ENCODE measurements at regions not wholly inside any gene's neighbourhood (a gene's known extent, or its start where the extent isn't known, plus 50 kb on each side); places are given as distances from the start of the nearest gene placed in this dataset.
A peak's percentile ranks its signal among the peaks of the same experiment; 100 is the strongest.

DNA sequence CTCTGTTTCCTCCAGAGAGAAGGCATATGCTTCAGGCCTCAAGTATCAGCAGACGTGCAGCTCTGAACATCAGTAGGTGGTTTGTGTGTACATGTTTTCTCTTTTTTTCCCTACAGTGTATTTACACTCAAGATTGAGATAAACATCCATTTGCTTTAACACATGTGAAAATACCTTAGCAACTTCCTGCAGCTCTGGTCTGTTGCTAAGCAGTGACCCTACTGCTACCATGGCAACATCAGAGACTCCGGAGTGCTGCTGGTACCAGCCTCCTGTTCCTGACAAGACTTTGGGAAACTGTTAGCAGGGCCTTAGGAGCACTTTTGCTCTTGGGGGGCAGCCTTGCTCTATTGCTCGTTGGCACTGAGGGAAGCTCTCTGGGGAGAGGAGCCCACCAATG lies 221.2 kb upstream of the PLET1 start:
- Histone ChIP-seq H3K9me3 (ENCODE audit: control insufficient read depth, insufficient read depth, low read depth, low read length) (no peaks in the 10 kb centered on the region), H3K27me3 (ENCODE audit: control insufficient read depth, insufficient read depth, low read length) (peaks cover 34% of the 10 kb centered on the region)

DNA sequence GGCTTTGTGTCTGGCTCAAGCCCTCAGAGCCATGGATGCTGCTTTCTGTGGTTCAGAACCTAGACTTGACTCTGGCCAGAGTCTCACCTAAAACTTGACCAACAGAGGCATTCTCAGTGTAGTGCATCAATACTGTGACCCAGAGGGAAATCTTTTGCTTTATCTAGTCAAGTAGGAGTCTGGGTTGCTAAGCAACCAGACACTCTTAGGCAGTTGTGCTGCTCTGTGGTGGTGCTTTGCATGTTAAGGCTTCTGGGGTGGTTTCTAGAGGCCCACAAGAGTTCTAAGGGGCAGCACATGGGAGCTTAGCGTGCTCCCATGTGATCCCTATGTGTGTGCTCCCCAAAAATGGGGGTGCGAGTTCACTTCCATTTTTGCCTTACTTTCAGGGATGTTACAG lies 224.6 kb upstream of the PLET1 start:
- Histone ChIP-seq H3K36me3 (ENCODE audit: control insufficient read depth, insufficient read depth, low read length) (no peaks in the 10 kb centered on the region), H3K4me3 (ENCODE audit: low read depth, low read length) (no peak overlapping the region), H3K27ac (ENCODE audit: low read depth, low read length) (no peak overlapping the region), H3K9ac (ENCODE audit: low read length) (no peak overlapping the region), H3K9me3 (ENCODE audit: control insufficient read depth, insufficient read depth, low read depth, low read length) (no peaks in the 10 kb centered on the region), H3K27me3 (ENCODE audit: control insufficient read depth, insufficient read depth, low read length) (peaks cover 10% of the 10 kb centered on the region; the same call in 1 of the 2 replicates), H3K4me1 (ENCODE audit: control insufficient read depth, insufficient read depth, low read length) (no peaks in the 10 kb centered on the region)

More for the DNA sequence above, 221.2 kb upstream of the PLET1 start:
- Histone ChIP-seq H3K4me3 (ENCODE audit: low read depth, low read length) (no peak overlapping the region), H3K4me1 (ENCODE audit: control insufficient read depth, insufficient read depth, low read length) (peaks cover 8% of the 10 kb centered on the region; the same call in 1 of the 2 replicates), H3K36me3 (ENCODE audit: control insufficient read depth, insufficient read depth, low read length) (no peaks in the 10 kb centered on the region), H3K27ac (ENCODE audit: low read depth, low read length) (no peak overlapping the region), H3K9ac (ENCODE audit: low read length) (no peak overlapping the region)

DNA sequence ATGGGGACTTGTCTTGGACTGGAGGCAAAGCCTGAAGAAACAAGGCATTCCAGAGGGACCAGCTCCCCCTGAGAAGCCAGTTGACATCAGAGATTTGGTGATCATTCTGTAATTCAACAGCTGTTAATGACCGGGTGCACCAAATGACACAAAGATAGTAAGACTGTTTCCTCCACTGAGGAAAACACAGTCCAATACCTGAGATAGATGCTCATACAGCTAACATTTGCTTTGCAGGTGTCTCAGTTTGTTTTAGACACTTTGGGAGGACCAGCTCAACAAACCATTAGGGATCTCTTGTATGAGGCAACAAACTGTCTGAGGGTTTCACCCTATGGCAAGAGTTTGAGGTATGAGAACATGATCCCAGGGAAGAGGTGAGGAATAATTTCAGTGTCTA lies 237.2 kb upstream of the PLET1 start:
- no peak overlapping the region for H3K4me3 ChIP-seq (ENCODE audit: low read depth, low read length)
- H3K27ac ChIP-seq (ENCODE audit: low read depth, low read length): no peak overlapping the region
- H3K36me3 ChIP-seq (ENCODE audit: control insufficient read depth, insufficient read depth, low read length): no peaks in the 10 kb centered on the region
- no peaks in the 10 kb centered on the region for H3K9me3 ChIP-seq (ENCODE audit: control insufficient read depth, insufficient read depth, low read depth, low read length)
- no peaks in the 10 kb centered on the region for H3K27me3 ChIP-seq (ENCODE audit: control insufficient read depth, insufficient read depth, low read length)
- H3K4me1 ChIP-seq (ENCODE audit: control insufficient read depth, insufficient read depth, low read length): peaks cover 10% of the 10 kb centered on the region; the same call in 1 of the 2 replicates
- no peak overlapping the region for H3K9ac ChIP-seq (ENCODE audit: low read length)

DNA sequence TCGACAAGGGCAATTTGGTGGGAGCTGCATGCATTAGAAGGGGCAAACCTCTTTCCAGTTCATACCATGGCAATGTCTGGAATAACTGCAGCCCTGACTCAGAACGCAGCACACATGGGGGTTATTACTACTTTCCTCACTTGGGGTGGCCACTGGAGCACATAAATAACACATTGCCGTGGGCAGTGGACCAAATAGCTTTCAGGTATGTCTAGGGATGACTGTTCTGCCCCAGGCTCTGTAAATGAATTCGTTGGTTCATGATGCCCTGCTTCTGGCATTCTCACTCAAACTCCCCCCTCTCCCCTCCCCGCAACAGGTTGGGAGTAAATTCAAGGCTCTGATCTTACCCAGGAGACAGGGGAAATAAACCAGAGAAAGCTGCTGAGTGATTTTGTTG lies 238.0 kb upstream of the PLET1 start:
- H3K27me3 ChIP-seq (ENCODE audit: control insufficient read depth, insufficient read depth, low read length): no peaks in the 10 kb centered on the region
- no peaks in the 10 kb centered on the region for H3K9me3 ChIP-seq (ENCODE audit: control insufficient read depth, insufficient read depth, low read depth, low read length)
- no peak overlapping the region for H3K9ac ChIP-seq (ENCODE audit: low read length)
- no peaks in the 10 kb centered on the region for H3K36me3 ChIP-seq (ENCODE audit: control insufficient read depth, insufficient read depth, low read length)
- H3K4me3 ChIP-seq (ENCODE audit: low read depth, low read length): no peak overlapping the region
- H3K27ac ChIP-seq (ENCODE audit: low read depth, low read length): no peak overlapping the region
- peaks cover 10% of the 10 kb centered on the region; the same call in 1 of the 2 replicates for H3K4me1 ChIP-seq (ENCODE audit: control insufficient read depth, insufficient read depth, low read length)

DNA sequence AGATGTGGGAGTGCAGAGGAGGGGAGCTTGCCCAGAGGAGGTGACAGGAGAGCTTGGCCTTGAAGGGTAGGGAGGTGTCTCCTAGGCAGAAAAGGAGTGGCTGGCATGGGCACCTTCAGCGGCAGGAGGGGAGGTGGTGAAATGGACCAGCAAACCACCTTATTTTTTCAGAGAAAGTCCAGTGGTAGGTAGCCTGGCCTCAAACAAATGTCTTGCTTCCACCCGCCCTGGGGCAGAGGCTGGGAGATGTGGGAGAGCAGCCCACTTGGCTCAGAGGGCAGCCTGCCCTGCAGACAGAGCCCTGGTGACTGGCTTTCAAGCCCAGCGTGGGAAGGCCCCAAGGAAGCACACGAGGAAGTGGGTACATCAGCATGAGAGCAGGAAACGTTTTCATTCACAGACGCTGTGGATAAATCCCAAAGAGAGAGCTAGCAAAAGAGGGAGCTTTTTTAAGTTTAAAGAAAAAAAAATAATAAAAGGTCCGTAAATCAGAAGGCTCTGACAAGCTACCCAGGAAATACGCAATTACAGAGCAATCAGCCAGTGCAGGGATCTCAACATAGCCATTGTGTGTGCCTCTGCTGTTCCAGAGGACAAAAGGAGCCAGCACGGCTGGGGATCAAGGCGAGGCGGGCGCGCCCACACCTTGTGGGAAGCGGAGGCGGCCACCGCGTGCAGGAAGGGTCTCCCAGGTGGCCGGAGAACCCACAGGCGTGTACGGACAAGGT lies 238.7 kb upstream of the PLET1 start:
- Histone ChIP-seq H3K4me3 (ENCODE audit: low read depth, low read length) (no peak overlapping the region), H3K4me1 (ENCODE audit: control insufficient read depth, insufficient read depth, low read length) (peaks cover 10% of the 10 kb centered on the region; the same call in 1 of the 2 replicates), H3K27ac (ENCODE audit: low read depth, low read length) (no peak overlapping the region), H3K9ac (ENCODE audit: low read length) (peak overlapping the region; percentile 19), H3K9me3 (ENCODE audit: control insufficient read depth, insufficient read depth, low read depth, low read length) (no peaks in the 10 kb centered on the region), H3K27me3 (ENCODE audit: control insufficient read depth, insufficient read depth, low read length) (no peaks in the 10 kb centered on the region), H3K36me3 (ENCODE audit: control insufficient read depth, insufficient read depth, low read length) (no peaks in the 10 kb centered on the region)

DNA sequence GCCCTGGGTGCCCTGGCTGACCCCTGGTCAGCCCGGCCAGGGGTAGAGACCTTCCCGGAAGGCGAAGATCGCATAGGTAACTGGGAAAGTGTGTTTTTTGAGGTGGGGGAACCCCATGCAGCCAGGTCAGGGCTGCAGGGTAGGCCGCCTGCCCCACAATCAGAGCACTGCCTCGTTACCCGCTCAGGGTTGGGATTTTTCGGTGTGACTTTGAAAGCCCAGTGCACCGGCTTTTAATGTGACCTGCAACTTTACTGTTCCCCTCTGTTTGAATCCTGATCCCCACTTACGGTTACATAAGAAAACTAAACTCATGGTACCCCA lies 239.2 kb upstream of the PLET1 start:
- Histone ChIP-seq H3K4me1 (ENCODE audit: control insufficient read depth, insufficient read depth, low read length) (peaks cover 10% of the 10 kb centered on the region; the same call in 1 of the 2 replicates), H3K9ac (ENCODE audit: low read length) (peak overlapping the region; percentile 19), H3K4me3 (ENCODE audit: low read depth, low read length) (no peak overlapping the region), H3K27ac (ENCODE audit: low read depth, low read length) (no peak overlapping the region), H3K27me3 (ENCODE audit: control insufficient read depth, insufficient read depth, low read length) (no peaks in the 10 kb centered on the region), H3K36me3 (ENCODE audit: control insufficient read depth, insufficient read depth, low read length) (no peaks in the 10 kb centered on the region), H3K9me3 (ENCODE audit: control insufficient read depth, insufficient read depth, low read depth, low read length) (no peaks in the 10 kb centered on the region)

DNA sequence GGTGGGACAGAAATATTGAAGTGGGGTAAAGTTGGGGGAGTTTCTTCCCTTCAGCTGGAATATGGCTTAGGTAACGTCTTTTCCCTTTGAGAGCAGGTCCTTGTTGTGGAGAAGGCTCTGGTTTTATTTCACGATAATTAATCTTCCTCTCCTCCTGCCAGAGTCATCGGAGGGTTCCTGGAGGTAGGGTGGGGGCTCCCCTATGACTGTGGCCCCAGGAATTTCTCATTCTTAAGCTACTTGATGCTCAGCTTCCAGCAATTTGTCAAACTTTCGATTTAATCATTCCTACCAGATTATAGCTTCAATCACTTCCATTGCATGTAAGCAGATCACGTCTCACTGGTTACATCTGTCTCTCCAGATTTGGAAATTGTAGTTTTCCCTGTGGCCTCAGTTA lies 242.8 kb upstream of the PLET1 start:
- Histone ChIP-seq H3K4me1 (ENCODE audit: control insufficient read depth, insufficient read depth, low read length) (peaks cover 10% of the 10 kb centered on the region; the same call in 1 of the 2 replicates), H3K9ac (ENCODE audit: low read length) (no peak overlapping the region), H3K36me3 (ENCODE audit: control insufficient read depth, insufficient read depth, low read length) (no peaks in the 10 kb centered on the region), H3K27me3 (ENCODE audit: control insufficient read depth, insufficient read depth, low read length) (no peaks in the 10 kb centered on the region), H3K4me3 (ENCODE audit: low read depth, low read length) (no peak overlapping the region), H3K9me3 (ENCODE audit: control insufficient read depth, insufficient read depth, low read depth, low read length) (no peaks in the 10 kb centered on the region), H3K27ac (ENCODE audit: low read depth, low read length) (no peak overlapping the region)

DNA sequence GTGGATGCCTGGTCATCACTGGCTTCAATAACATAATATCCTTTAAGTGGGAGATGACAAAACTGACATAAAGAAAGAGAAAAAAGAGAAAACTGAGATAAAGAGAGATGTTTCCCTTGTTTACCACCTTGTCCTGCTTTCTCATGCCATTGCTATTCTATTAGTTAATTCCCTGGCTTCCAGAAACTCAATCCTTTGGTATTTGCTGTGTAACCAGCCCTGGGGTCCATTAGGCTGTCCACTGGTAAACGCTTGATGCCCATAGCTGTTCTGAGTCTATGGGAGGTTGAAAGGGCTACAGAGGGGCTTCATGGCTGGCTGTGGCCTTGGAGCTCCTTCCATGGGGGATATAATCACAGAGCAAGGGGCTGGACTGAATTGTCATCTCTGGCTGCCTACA lies 243.4 kb upstream of the PLET1 start:
- H3K27ac ChIP-seq (ENCODE audit: low read depth, low read length): no peak overlapping the region

DNA sequence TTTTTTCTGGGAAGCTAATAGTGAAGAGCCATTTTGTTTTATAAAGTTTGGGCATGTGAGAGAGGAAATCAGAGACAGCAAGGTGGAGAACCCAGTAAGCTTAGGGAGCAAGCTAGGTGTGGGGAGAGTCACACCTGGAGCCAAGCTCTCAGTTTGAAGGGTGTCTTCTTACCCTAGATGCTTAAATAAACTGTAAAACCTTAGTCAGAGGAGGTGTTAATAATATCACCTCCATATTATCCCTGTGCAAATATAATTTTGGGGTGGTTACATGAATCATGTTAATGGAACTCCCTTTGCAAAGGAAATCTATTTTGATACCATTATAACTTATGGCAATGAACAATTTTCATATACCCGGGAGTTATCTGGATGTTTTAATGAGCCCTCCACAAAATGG lies 246.2 kb upstream of the PLET1 start:
- Histone ChIP-seq H3K36me3 (ENCODE audit: control insufficient read depth, insufficient read depth, low read length) (no peaks in the 10 kb centered on the region), H3K9ac (ENCODE audit: low read length) (no peak overlapping the region), H3K4me3 (ENCODE audit: low read depth, low read length) (no peak overlapping the region), H3K4me1 (ENCODE audit: control insufficient read depth, insufficient read depth, low read length) (no peaks in the 10 kb centered on the region), H3K27me3 (ENCODE audit: control insufficient read depth, insufficient read depth, low read length) (no peaks in the 10 kb centered on the region), H3K27ac (ENCODE audit: low read depth, low read length) (no peak overlapping the region), H3K9me3 (ENCODE audit: control insufficient read depth, insufficient read depth, low read depth, low read length) (no peaks in the 10 kb centered on the region)

More for the DNA sequence above, 243.4 kb upstream of the PLET1 start:
- Histone ChIP-seq H3K36me3 (ENCODE audit: control insufficient read depth, insufficient read depth, low read length) (no peaks in the 10 kb centered on the region), H3K9me3 (ENCODE audit: control insufficient read depth, insufficient read depth, low read depth, low read length) (no peaks in the 10 kb centered on the region), H3K4me1 (ENCODE audit: control insufficient read depth, insufficient read depth, low read length) (peaks cover 8% of the 10 kb centered on the region; the same call in 1 of the 2 replicates), H3K27me3 (ENCODE audit: control insufficient read depth, insufficient read depth, low read length) (no peaks in the 10 kb centered on the region), H3K9ac (ENCODE audit: low read length) (no peak overlapping the region), H3K4me3 (ENCODE audit: low read depth, low read length) (no peak overlapping the region)

DNA sequence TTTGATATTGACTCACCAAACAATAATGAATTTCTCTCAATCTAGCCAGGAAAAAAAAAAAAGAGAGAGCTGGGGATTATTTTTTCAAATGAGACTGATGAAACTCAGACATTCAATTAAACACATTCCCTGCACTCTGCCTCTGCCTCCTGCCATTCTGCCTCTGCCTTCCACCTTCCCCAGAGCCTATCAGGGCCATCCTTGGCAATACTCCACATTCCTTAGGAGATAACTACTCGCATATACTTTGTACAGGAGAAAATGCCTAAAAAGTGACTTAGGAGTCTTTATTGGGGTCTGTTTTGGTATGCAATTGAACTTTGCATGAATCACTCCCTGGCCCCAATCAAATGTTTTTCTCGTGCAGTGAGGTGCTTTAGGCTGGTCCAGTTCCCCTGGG lies 246.6 kb upstream of the PLET1 start:
- H3K27me3 ChIP-seq (ENCODE audit: control insufficient read depth, insufficient read depth, low read length): no peaks in the 10 kb centered on the region
- H3K4me1 ChIP-seq (ENCODE audit: control insufficient read depth, insufficient read depth, low read length): no peaks in the 10 kb centered on the region
- H3K27ac ChIP-seq (ENCODE audit: low read depth, low read length): no peak overlapping the region
- no peaks in the 10 kb centered on the region for H3K9me3 ChIP-seq (ENCODE audit: control insufficient read depth, insufficient read depth, low read depth, low read length)
- no peaks in the 10 kb centered on the region for H3K36me3 ChIP-seq (ENCODE audit: control insufficient read depth, insufficient read depth, low read length)
- no peak overlapping the region for H3K4me3 ChIP-seq (ENCODE audit: low read depth, low read length)
- no peak overlapping the region for H3K9ac ChIP-seq (ENCODE audit: low read length)

DNA sequence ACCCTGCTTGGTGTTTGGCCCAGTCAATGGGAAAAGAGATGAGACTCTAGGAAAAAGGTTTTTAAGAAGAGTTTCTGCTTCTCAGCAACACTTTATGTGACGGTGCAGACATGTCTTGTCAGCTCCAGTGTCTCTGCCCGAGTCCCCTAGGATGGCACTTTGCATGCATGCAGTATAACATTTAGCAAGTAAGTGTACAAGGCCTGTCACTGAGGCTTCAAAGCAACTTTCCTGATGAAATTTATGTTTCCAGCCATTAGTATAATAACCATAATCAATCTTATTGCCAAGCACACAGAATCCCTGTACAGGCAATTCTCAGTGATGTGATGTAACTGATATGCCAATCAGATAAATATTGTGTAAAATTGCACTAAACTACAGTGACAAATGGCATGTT lies 248.1 kb upstream of the PLET1 start:
- Histone ChIP-seq H3K36me3 (ENCODE audit: control insufficient read depth, insufficient read depth, low read length) (no peaks in the 10 kb centered on the region), H3K27me3 (ENCODE audit: control insufficient read depth, insufficient read depth, low read length) (no peaks in the 10 kb centered on the region), H3K4me3 (ENCODE audit: low read depth, low read length) (no peak overlapping the region), H3K4me1 (ENCODE audit: control insufficient read depth, insufficient read depth, low read length) (no peaks in the 10 kb centered on the region), H3K9ac (ENCODE audit: low read length) (no peak overlapping the region), H3K9me3 (ENCODE audit: control insufficient read depth, insufficient read depth, low read depth, low read length) (no peaks in the 10 kb centered on the region), H3K27ac (ENCODE audit: low read depth, low read length) (no peak overlapping the region)

All from HUES6 (cell line).